Tongue (tissue), 1 donor: ENCODE measurements at regions not wholly inside any gene's neighbourhood (a gene's known extent, or its start where the extent isn't known, plus 50 kb on each side); places are given as distances from the start of the nearest gene placed in this dataset.
A peak's percentile ranks its signal among the peaks of the same experiment; 100 is the strongest.

Source experiments
- DNase-seq: peaks from one replicate; pipeline ENCODE4 v3.0.0-alpha.2; 2015

DNA sequence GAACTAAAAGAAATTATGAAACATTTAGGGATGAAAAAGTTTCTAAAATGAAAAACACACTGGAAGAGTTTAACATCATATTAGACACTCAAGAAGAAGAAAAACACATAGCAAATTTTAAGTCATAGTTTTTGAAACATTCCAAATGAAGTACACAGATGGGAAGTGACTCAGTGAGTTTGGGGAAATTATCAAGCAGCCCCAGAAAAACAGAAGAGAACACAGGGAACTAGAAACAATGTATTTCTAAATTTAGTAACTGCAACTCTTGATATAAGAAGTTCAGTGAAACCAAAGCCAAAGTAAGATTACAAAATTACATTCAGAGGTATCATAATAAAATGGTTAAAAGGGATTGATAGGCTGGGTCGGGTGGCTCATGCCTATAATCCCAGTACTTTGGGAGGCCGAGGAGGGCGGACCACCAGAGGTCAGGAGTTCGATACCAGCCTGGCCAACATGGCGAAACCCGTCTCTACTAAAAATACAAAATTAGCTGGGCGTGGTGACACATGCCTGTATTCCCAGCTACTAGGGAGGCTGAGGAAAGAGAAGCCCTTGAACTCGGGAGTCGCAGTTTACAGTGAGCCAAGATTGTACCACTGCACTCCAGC lies 461.2 kb downstream of the KCTD8 start:
- DNase-seq: no peak

DNA sequence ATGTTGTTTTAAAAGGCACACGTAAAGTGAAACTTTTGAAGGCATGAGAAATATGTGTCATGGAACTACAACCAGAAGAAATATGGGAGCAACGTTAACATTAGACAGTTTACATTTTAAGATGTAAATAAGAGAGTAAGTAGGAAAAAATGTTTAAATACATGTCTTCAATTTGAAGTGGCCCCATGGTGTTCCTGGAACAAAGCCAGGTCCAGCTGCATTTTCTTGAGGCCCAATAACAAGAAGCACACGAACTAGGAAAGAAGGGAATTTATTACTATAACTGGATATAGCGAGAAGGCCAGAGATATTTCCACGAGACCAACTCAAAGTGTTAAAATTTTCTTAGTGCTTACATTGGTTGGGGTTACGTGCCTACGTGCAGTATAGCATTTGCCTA lies 458.1 kb downstream of the KCTD8 start:
- peak; percentile 58 for DNase-seq

DNA sequence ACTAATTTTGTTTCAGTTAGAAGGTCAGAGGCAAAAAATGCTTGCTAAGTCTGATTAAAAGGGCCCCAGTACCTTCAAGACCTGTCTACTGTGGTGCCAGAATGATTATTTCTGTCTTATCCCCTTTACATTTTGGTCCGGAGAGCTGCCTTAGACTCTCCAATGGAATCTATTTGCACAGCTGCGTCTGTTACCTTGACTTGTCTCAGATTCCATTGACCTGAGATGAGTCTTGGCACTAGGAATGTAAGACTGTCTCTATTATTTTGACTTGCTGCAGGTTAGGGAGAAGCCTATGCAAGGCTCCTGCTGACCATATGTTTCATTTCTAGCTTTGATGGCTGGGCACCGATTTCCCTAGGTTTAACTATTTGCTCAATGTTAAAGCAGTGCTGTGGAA lies 457.6 kb downstream of the KCTD8 start:
- DNase-seq: peak; percentile 42

DNA sequence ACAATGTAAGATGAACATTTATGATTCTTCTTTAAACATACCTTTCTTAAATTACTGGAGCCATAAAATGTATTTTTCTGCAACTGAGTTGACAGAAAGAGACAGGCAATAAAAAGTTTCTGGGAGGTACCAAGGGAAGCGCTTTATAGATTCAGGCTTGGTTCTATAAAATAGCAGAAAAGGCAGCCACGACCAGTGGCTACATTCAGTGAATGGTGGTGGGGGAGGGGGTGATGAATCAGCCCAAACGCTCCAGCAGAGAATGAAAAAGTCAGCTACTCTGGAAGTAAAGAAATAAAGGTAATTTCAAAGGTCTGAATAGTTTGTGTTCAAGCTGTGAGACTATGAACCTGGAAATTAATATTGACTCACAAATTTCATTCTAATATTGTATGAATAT lies 456.1 kb downstream of the KCTD8 start:
- DNase-seq: no peak

DNA sequence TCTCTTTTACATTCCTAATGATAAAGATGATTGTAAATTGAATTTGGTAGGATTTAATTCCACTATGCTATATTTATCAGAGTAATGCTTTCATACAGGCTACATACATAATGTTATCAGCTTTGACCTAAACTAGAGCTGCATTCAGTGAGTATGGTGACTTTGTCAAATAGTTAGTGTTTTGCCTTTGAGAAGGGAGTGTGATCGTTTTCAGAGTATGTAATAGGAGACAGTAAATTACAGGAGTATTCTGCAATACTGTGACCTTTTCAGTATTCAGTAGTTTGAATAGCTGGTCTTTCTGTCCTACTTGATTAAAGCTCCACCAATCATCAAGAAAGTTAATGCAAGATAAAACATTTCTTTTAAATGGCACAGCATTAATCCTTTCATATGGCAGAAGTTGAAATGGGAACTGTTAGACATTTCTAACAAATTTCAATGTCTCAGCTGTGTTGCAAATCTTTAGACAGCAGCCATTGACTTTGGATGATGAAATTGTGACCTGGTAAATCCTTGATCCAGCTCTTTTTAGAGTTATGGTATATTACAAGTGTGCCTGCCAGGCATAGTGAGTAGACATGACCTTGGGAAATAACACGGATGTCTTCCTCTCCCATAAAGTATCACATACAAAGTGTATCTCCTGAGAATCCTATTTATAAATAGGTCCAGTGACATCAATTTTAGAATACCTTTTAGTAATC lies 455.3 kb downstream of the KCTD8 start:
- no peak for DNase-seq

DNA sequence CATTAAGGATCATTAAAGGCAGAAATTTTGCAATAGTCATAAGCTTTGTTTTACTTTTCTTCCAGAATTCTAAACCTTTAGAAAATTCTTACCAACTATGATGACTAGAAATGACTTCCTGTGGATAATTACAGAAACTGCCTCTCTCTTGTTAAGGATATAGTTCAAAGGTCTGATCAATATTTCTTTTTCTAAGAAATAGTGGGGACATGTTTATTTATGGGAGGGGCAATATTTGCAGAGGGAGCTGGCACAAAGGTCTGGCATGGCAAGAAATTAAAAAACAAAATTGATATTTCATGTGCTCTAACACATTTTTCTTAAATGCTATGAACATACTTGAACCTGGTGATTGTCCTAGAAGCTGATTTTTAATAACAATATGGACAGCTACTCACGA lies 448.9 kb downstream of the KCTD8 start:
- no peak for DNase-seq

DNA sequence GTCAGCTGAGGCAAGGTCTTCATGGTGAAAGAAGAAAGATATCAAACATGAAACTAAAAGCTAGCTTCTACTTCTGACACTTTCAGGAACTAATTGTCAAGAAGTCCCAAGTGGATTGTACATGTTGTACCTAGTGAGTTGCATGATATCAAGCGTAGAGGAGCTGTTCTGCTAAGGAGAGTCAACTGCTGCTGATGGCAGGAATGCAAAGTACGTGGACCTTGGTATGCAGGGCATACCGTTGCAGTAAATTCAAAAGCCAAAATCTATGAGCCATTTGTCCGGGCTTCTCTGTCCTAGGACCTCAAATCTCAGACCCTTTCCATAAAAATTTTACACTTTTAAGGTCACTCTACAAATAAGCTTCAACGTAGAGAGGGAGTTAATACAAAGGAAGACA lies 446.2 kb downstream of the KCTD8 start:
- no peak for DNase-seq

DNA sequence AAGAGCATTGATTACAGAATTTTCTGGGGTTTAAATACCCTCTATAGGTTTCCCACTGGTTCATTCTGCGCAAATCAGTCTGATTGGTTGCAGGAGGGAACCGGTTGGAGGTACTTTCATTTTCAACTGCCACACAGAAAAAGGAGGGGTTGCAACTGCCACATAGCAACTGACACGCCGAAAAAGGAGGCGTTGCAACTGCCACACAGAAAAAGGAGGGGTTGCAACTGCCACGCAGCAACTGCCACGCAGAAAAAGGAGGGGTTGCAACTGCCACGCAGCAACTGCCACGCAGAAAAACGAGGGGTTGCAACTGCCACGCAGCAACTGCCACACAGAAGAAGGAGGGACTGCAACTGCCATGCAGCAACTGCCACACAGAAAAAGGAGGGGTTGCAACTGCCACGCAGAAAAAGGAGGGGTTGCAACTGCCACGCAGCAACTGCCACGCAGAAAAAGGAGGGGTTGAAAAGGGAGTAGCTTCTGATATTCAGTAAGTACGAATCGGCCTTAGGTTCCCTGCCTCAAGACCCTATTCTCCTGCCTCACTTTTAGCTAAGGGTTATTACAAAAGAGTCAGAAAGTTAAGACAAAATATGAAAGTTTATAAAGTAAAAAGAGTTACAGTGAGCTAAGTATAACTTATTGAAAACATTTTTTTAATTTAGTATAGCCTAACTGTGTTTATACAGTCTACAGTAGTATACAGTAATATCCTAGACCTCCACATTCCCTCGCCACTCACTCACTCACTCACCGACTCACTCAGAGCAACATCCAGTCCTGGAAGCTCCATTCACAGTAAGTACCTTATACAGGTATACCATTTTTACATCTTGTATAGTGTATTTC lies 431.8 kb downstream of the KCTD8 start:
- DNase-seq: no peak

DNA sequence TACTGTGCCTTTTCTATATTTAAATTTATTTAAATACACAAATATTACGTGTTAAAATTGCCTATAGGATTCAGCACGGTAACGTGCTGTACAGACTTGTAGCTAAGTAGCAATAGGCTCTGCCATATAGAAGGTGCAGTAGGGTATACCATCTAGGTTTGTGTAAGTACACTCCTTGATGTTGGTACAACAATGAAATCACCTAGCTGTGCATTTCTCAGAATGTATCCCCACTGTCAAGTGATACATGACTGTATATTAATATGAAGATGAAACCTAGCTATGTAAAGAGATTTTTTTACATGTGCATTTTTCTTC lies 431.2 kb downstream of the KCTD8 start:
- DNase-seq: no peak

DNA sequence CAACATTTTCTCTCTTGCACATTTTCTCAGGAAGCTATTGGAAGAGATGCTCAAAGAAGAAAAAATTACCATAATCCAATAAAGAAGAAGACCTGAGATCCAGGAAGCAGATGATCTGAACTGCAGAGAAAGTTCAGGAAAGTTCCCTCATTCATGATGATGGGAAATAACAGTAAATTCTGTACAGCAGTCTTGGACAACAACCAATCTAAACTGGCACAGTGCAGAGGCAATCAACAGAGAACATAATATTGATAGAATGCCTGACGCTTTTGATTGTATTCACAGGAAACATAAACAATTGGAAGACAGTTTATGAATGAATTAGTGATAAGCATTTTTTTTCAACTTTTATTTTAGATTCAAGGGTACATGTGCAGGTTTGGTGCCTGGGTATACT lies 428.9 kb downstream of the KCTD8 start:
- no peak for DNase-seq

DNA sequence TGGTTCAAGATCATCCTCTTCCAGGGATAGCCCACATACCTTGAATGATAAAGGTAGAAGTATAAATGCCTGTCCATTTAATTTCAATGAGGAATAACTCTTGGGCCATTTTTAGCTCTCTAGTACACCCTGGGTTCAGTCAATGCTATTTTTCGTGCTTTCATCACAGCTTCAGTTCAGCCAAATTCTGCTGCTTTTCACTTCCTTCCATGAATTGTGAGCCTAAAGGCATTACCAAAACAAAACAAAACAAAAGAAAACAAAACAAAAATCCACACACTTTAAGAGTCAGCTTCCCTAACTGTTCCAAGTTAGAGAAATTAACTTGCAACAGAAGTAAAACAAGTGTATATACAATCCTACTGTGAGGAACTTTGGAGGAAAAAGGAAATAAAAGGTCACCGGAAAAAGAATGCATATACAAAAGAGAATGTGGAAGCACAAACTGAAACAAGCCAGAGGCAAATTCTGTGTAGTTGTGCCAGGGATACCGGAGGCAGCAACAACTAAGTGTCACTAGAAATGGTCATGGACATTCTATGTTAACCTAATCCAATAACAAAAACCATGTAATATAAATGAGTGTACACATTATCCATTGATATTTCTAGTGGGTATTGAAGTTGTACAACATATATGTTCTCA lies 423.1 kb downstream of the KCTD8 start:
- DNase-seq: no peak

DNA sequence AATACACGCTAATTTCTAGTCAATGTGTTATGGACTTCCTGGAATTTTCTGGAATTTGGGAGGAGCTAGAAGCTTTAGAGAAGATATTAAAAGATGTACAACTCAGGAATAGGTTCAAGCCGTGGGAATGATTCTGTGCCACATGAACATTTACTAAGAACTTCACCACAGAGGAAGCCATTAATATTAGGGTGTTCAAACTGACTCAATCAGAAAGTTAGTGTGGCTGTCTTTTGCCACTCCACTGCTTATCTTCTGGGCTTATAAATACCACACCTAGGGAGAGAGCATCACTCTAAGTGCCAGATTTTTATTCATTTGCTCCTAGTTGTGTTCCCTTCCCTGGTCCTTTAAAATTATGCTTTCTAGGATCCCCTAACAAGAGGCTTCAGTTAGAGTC lies 409.8 kb downstream of the KCTD8 start:
- no peak for DNase-seq

DNA sequence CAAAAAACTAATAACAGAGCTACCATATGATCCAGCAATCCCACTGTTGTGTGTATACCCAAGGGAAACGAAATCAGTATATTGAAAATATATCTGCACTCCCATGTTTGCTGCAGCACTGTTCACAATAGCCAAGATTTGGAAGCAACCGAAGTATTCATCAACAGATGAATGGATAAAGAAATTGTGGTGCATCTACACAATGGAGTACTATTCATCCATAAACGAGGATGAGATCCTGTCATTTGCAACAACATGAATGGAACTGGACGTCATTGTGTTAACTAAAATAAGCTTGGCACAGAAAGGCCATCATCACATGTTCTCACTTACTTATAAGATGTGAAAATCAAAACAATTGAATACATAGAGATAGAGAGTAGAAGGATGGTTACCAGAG lies 402.1 kb downstream of the KCTD8 start:
- no peak for DNase-seq

DNA sequence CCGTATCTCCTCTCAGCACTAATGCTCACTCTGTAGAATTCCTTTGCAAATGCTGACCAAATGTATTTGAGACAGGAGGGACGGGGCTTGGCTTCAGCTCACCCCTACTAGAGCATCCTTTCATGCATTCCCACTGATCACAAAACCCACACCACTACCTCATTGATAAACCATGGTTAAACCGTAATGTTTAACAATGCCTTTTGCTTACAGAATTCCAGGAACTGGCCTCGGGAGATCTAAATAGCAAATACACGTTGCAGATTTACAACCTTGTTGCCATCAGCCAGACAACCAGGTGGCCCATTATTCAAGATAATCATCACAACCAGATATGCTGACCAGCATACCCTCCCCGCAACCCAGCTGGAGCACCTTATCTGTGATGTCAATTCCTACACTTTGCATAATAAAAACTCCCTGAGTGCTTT lies 391.9 kb downstream of the KCTD8 start:
- DNase-seq: no peak

DNA sequence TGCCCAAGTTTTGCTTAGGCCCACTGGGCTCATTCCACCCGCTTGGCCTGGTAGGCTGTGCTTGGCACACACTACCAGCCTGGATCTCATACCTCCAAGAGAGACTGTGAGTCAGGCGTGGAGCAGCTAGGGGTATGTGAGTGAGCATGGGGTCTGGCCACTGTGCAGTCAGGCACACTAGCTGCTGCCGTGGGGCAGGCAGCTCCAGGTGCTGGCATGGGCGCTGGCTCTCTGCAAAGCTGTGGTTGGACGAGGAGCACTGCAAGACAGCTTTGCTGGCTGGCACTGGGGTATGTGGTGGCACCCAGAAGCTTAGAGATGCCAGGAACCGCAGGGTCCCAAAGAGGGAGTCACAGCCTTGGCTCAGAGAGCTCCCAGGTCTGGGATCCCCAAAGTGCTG lies 377.8 kb downstream of the KCTD8 start:
- no peak for DNase-seq

DNA sequence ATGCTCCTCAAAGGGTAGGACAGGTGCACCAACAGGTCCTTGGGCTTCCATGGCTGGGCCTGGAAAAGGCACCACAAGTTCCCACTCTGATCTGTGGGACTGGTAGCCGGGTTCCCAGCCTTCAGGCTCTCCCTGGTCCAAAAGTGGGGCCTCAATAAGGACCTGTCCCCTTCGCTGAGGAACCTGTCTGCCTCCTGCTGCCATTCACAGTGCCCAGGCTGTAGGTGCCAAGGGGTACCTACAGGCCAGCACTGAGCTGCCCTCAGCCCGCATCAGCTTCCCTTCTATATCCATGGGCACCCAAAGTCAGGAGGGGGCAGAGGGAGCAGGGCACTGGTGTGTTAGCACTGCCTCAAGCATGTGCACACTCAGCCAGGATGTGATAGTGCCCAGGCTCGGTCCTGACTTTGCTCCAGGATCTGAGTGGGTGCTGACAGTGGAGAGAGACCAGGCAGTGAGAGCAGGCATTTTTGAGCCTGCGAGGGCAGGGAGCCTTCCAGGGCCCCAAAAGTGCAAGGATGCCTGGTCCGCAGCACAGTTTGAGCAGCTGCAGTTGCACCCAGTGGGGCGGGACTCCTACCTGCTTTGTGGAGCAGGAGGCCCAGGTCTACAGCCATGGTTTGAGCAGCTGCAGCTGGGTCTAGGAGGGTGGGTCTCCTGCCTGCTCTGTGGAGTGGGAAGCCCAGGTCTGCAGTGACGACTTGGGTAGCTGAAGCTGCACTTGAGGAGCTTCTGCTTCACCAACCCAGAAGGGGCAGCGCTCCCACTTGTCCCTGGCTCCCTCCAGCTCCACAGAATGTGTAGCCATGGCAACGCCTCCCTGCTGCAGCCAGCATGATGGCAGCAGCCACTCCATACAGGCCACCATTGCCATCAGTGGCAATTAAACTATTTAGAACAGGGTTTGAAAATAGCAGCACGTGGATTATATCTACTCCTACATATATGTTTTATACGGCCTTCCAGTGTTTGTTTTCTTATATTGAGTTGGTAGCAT lies 376.4 kb downstream of the KCTD8 start:
- DNase-seq: no peak

DNA sequence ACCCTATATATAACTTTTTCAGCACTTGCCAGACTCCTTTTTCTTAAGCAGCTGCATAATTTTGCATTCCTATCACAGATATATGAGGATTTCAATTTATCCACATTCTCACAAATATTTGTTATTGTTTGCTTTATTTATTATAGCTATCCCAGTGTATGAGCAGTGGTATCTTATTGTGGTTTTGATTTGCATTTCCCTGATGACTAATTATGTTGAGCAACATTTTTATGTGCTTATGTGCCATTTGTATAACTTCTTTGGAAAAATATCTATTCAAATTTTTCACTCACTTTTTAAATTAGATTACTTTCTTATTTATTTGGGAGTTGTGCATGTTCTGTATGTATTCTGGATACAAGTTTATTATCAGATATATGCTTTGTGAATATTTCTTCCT lies 361.9 kb downstream of the KCTD8 start:
- DNase-seq: no peak

DNA sequence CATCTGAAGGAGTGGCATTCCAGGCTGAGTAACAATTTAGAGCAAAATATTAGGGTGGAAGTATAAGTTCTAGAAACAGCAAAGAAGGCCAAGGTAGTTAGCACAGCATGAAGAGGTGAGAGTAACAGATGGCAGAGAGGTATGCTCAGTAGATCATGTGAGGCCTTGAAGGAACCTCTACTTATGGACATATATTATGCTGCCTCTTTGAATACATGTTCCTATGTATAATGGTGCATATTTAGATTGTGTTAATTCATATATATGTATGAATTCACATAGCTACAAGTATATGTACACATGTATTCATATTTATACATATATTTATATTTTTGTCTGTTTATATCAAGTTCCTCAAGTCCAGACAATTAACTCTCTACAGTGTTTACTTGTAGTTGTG lies 355.2 kb downstream of the KCTD8 start:
- no peak for DNase-seq

DNA sequence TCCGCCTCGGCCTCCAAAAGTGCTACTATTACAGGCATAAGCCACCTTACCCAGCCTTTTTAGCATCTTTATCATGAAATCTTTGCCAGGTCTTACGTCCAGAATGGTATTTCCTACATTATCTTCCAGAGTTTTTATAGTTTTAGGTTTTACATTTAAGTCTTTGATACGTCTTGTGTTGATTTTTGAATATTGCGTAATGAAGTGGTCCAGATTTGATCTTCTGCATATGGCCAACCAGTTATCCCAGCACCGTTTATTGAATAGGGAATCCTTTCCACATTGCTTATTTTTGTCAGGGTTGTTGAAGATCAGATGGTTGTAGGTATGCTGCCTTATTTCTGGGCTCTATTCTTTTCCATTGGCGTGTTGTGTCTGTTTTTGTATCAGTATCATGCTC lies 349.6 kb downstream of the KCTD8 start:
- no peak for DNase-seq

DNA sequence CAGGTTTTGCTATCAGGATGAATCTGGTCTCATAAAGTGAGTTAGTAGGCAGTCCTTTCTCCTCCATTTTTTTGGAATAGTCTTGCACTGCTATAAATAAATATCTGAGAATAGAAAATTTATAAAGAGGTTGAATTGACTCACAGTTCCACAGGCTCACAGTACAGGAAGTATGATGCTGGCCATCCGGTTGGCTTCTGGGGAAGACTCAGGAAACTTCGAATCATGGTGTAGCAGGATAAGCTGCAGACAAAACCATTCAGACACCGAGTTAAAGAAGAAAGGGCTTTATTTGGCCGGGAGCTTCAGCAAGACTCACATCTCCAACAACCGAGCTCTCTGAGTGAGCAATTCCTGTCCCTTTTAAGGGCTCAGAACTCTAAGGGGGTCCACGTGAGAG lies 348.2 kb downstream of the KCTD8 start:
- DNase-seq: no peak

DNA sequence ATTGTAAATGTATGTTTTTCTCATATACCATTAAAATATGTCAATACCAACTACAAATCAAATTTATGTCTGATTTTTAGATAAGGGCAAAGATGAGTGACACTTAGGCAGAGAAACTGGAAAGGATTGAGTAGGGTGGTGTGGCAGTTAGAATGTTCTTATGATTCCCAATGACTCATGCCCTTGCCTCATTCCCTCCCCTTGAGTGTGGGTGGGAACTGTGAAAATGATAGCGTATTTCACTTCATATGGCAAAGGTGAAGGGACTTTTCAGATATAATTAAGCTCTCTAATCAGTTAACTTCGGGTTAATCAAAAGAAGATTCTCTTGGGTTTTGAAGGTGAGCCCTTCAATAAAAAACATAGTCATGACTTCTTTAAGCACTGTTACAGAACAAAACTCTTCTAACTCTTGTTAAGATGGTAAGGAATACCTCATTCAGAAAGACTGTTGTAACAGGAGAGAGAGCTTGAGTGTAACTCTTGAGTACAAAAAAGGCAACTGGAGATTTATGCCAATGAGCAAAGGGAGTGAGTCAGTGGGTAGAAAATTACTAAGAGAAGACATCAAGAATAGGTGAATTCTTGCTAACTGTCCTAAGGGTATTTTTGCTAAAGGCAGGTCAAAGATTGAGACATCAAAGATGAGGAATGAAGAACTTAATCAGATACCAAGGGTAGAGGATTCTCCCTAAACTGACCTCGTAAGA lies 329.5 kb downstream of the KCTD8 start:
- DNase-seq: no peak
